22Rv1 (cell line): ENCODE measurements at regions not wholly inside any gene's neighbourhood (a gene's known extent, or its start where the extent isn't known, plus 50 kb on each side); places are given as distances from the start of the nearest gene placed in this dataset.

Source experiments
- ZFX ChIP-seq: fragments of 450-650 bp; IDR thresholded peaks from 2 replicates; pipeline ENCODE4 v1.6.1; 2017; ENCODE audit warnings: antibody characterized with exemption, borderline replicate concordance
- TF ChIP-seq, protein P1 (sequence below): fragments of 450-650 bp; IDR thresholded peaks from 2 replicates; pipeline ENCODE4 v1.5.1; 2017; ENCODE audit warnings: mild to moderate bottlenecking

DNA sequence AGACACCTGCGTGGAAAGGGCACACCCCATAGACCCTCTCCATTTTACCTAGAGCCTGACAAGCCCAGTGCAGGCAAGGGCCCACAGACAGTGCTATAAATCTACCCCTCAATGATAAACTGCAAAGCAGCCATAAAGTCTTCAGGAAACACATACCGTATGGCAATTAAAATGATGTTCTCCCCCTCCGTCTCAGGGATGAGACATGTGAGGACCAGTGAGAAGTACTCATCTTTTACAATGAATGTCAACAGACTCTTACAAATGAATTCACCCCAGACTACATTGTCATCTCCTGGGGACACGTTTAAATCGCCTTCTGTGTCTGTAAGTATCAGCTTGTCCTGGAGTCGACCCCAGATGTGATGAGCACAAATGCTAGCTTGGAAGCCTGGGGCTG, 362.7 kb downstream of the ADGRD1 start:
- TF ChIP-seq ZFX = no peak
- TF ChIP-seq, protein P1, sequence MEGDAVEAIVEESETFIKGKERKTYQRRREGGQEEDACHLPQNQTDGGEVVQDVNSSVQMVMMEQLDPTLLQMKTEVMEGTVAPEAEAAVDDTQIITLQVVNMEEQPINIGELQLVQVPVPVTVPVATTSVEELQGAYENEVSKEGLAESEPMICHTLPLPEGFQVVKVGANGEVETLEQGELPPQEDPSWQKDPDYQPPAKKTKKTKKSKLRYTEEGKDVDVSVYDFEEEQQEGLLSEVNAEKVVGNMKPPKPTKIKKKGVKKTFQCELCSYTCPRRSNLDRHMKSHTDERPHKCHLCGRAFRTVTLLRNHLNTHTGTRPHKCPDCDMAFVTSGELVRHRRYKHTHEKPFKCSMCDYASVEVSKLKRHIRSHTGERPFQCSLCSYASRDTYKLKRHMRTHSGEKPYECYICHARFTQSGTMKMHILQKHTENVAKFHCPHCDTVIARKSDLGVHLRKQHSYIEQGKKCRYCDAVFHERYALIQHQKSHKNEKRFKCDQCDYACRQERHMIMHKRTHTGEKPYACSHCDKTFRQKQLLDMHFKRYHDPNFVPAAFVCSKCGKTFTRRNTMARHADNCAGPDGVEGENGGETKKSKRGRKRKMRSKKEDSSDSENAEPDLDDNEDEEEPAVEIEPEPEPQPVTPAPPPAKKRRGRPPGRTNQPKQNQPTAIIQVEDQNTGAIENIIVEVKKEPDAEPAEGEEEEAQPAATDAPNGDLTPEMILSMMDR = no peak
